GM21515 (cell line): ENCODE measurements at regions not wholly inside any gene's neighbourhood (a gene's known extent, or its start where the extent isn't known, plus 50 kb on each side); places are given as distances from the start of the nearest gene placed in this dataset.
"Not testable (repeated sequence)": the region's sequence is repeated elsewhere in the genome, so short reads cannot be mapped to it uniquely, and the experiment has no call there.

Source experiments
- ATAC-seq: cut with Tn5 transposase; IDR thresholded peaks from one replicate; pipeline ENCODE4 v1.9.1; 2021; ENCODE audit not compliant: unreplicated experiment

DNA sequence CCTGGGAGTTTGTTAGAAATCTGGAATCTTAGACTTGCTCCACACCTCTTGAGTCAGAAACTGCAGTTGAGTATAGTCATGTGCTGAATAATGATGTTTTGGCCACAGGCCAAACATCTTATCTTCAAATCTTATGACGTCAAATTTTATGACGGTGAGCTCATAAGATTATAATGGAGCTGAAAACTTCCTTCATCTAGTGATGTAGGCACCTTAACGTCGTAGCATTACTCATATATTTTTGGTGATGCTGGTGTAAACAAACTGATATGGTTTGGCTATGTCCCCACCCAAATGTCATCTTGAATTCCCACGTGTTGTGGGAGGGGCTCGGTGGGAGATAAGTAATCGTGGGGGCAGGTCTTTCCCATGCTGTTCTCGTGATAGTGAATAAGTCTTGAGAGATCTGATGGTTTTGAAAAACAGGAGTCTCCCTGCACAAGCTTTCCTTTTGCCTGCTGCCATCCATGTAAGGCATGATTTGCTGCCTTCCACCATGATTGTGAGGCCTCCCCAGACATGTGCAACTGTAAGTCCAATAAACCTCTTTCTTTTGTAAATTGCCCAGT is 268.0 kb upstream of the PROK2 start:
- ATAC-seq = no peak

DNA sequence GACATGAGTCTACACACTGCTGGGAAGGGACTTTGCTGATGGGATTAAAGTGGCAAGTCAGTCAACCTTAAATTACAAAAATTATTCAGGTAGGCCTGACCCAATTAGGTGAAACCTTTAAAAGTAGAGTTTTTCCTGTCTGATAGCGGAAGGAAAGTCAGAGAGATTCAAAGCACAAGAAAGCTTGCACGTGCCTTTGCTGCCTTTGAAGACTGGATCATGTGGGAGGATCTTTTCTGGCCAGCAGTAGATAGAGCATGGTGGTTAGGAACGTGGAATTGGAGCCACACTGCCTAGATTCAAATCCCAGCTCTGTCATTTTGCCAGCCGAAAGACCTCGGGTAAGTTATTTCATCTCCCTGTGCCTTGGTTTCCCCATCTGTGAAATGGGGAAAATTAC is 265.8 kb upstream of the PROK2 start:
- no peak for ATAC-seq

DNA sequence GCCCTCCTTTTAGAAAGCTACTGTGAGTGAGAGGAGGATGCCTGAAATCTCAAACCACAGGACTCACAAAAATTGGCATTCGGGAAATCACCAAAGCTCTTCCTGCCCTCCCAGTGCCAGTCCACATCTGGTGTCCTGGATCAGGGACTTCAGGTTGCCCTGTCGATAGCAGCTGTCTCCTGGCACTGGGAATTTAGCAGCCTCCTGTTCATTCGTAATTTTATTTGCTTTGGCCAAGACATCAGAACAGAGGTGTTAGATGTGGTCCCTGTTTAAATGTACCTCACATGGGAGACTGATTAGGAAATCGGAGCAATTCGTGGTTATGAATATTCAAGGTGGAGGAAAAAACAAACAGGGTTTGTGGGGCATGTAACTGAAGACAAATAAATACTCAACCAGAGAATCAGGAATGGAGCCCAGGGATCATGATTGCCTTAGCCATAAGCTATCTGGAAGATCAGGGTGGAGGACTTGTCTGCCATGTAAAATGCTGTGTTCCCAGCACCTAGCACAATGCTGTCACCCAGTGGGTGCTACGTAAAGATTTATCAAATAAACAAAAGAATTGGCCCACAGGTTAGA is 265.2 kb upstream of the PROK2 start:
- no peak for ATAC-seq

DNA sequence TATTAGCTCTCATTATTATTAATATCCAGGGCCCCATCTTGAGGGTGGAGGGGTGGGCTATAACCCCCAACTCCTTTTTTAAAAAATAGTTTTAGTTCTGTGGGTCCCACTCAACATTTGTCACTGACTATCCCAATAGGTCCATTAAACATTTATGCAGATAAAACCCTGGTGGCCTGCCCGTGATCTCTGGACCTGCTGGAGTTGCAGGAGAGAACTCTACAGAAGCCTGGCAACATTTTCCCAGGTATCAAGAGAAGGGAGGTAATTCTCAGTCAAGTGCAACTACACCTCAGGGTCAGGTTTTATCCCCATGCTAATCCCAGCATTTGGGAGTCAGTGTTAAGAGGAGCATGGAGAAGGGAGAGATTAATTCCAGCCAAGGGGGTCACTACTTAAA is 264.4 kb upstream of the PROK2 start:
- no peak for ATAC-seq

DNA sequence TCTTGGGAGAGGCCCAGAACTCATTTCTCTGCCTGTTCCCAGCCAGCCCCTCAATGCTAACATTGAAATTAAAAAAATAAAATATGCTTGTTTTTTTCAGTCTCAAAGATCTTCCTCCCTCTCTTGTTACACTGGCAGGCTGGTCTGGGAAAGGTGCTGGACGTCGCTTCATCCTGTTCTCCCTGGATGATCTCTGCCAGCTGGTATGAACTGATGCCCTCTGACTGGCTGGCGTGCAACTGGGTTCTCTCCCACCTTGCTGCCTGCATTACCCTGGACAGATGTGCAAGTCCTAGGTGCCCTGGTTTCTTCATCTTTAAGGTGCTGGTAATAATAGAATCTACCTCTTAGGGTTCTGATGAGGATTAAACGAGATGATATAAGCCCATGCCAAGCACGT is 263.9 kb upstream of the PROK2 start:
- no peak for ATAC-seq

DNA sequence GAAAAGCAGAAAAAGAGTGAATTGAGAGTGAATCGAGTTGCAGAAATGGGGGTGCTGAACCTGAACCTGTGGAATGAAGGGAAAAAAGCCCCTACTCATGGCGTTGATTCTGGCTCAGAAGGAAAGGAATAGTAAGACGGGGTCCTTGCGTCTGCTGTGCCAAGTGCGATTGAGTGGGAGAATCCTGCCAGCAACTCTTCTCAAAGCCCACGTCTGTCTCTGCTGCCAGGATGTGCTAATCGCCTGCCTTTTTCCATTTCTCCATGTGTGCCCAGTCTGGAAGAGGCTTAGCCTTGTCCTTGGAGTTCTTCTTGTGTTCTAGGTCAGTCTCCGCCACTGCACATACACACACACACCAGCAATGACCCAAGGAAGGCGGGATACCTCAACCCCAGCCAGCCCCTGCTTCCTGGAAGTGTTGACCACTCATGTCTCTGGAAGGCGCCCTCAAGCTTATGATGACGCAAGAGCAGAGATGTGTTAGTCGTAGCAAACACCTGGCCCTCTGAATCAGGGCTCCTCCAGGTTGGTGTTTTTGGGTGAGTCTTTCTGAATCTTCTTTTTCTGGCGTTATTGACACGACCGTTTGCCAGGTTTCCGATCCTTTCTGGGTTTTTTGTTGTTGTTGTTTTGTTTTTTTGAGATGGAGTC is 262.4 kb upstream of the PROK2 start:
- ATAC-seq = no peak

DNA sequence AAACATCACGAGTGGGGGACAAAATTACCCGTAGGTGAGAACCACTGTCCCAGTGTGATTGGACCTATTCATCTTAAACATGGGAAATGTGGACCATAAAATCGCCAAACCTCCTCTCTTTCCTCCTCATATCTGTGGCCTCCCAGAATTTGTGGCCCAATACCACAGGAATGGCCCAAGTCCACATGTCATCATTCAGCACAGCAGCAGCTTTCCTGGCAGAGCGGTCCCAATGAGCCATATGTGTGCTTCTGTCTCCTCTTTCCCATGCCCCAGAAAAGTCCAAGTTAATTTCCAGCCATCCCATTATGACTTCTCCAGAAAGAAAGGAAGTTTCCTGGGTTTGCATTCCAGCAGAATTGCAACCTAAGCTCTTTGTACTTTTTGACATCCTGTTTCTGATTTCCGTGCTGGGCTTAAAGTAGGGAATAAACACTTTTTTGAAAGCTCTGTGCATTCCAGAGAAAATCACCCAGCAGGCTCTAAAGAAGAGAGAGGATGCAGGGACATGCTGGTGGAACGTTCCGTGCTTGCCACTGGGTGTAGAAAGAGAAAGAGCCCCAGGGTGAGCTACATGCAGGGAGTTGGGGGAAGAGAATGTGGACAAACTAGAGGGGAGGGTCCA is 259.4 kb upstream of the PROK2 start:
- ATAC-seq = no peak

DNA sequence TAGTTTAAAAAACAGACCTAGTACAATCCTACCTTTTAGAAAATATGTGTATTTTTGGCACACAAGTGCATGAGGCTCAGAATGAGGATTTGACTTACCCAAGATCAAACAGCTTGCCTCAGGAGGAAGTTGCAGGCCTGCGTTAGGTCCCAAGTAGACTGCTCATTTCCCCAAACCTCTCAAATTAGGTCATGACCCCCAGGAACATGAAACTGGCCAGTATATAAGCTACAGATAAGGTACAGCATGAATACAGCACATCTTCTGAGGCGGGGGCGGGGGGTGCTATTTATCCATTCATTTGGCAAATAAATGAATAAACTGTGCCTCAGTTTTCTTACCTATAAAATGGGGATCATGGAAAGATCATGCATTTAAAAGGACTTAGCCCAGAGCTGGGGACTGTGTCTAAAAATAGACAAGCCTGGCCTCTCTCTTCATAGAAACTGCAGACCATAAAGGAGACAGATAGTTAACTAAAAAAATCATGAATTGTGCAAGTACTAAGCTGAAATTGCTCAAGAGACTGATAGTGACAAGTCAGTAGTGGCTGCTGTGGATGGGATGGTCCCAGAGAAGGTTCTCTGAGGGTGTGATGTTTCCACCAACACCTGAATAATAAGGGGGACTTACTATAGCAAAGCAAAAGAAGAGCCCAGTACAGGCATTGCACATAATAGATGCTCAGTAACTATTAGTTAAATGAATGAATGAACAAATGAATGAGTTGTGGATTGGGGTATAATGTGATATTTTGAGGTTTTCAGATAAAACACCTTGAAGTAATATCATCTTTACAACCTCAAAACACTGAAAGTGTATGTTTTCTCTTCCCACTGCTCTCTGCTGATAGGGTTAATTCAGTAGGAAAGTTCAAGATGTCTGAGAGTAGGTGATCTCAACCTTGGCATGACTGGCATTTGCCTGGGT is 258.5 kb upstream of the PROK2 start:
- ATAC-seq = no peak

DNA sequence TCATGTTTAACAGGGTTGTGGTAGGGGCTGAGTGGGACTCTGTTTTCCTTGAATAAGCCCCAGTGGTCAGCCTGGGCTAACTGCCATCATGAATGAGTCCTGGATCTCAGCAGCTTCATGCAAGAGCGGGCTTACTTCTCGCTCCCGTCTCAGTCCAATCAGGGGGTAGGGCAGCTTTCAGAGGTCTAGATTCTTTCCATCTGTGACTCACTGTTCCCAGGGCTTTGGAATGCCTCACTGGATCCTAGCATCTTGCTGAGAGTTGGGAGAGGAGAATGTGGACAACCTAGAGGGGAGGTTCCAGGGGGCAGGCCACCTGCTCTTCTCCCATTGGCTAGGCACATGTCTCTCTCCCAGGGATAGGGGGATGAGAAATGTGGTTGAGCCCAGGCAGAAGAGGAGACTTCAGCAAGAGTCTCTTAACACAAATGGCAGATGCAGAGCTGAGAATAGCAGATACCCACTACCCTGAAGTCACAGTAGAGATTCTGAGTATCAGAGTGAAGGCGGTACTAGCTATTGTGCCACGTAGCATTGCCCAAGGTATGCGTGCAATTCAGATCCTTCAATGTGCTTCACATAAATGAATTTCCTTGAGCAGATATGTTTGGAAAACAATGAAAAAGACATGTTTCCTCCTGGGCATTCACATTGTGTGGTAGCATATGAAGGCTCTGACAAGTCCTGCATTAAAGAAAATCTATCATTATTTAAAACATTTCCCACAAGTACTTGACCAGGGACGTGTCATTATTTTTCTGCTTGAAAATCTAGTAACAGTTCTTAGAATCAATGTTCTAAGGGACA is 257.7 kb upstream of the PROK2 start:
- ATAC-seq = no peak

DNA sequence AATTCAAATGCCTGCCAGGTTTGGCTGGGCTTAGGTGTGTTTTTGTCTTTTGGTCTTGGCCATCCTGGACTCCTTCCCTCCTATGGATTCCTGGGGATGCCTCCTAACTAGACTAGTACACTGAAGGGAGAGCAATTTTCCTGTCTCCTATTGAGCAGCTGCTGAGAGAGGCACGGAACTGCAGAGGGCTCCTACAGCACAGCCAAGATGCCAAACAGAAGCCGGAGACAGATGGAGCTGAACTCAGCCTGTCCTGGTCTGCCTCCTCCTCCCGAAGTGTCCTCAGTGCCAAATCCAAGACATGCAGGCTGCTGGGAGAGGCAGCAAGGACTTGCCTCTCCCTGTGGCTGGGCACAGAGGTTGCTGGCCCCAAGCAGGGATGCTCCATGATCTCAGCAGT is 256.6 kb upstream of the PROK2 start:
- ATAC-seq = no peak

DNA sequence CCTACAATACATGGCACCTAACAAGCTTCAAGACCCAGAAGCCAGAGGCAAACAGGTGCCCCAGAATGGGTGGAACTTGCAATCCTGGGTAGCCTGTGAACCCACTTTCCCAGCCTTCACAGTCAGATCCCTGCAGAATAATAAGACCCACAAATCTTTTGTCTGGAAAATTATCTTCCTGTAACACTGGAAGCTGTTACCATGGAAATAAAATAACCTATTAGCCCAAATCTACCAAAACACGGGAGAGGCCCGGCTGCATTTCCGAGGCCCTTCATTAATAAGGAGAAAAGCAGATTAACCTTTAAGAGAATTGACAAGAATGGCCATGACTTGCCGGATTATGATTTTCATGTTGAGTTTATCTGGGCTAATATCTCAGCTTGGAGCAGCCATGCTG is 256.1 kb upstream of the PROK2 start:
- ATAC-seq = no peak

DNA sequence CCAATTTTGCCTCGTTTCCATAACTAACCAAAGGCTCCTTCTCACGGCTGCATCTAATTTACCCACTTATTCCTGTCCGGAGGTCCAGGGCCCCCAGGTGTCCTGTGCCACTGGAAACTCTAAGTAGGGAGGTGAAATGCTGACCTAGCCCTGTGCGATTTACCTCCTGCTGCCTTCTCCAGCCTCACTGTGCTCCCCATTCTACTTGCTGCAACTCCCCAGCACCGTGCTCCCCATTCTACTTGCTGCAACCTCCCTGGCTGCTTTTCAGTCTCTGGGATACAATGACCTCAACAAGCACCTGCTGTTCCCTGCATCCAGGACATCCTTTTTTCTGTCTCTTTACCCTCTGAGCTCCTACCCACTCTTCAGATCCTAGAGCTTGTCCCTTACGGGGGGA is 254.7 kb upstream of the PROK2 start:
- ATAC-seq = no peak

DNA sequence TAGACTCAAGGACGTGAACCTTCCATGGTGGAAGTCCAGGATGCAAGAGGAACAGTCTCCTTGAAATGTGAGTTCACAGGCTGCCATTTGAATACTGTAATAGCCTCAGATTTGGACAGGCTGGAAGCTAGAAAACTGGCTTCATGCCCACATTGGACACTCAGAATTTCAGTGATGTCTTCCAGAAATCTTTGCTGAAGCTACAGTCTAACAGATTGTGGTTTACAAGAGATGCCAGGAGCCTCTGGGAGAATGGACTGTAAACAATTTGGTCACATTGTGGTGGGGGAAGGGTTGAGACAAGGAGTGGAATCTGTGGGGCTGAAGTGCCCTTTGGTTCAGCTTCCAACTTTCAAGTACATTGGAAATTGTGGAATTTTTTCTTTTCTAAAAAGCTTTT is 252.0 kb upstream of the PROK2 start:
- ATAC-seq = no peak

DNA sequence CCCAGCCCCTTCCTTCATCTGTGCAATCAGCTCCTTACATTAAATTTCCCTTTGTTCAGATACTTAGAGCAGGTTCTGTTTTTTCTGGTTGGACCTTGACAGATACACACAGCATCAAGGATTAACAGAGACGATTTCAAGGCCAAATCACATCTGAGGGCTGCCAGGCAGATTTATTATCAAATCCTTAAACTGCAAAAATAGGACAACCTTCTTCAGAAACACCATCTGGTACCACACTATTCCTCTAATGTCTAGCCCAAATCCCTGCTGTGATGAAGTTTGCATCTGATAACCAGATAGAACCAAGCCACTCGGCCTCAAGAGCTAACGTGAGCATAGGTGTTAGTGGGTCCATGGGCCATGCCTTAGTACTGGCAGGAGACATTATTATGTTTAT is 250.7 kb upstream of the PROK2 start:
- no peak for ATAC-seq

DNA sequence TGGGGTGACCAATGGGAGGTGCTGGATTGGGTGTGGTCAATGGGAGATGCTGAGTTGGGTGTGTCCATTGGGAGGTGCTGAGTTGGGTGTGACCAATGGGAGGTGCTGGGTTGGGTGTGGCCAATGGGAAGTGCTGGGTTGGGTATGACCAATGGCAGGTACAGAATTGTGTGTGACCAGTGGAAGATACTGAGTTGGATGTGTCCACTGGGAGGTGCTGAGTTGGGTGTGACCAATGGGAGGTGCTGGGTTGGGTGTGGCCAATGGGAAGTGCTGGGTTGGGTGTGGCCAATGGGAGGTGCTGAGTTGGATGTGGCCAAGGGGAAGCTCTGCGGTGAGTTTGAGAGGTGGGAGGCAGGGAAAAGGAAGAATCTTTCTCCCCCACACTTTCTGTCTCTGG is 250.0 kb upstream of the PROK2 start:
- ATAC-seq = no peak

DNA sequence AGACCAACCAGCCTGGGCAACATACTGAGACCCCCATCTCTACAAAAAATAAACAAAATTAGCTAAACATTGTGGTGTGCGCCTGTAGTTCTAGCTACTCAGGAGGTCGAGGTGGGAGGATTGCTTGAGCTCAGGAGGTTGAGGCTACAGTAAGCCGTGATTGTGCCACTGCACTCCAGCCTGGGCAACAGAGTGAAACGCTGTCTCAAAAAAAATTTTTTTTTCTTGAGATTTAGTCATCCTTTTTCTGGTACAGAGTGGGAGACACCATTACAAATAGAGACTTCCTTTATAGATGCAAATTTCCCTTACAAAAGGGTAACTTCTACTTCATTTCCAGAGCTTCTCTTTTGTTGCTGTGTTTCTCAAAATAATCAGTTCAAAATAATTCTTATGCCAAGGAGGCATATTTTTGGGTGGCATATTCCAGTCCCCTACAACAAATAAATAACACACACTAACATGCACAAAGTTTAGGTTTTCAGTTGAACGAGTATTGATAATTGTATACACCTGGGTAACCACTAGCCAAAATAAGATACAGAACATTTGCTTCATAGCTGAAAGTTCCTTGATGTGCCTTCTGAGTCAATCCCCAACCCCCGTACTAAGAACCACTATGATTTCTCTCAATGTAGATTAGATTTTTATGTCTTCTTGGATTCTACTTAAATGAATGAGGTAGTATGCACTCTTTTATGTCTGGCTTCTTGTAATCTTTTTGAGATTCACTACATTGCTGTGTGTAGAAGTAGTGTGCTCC is 248.9 kb upstream of the PROK2 start:
- no peak for ATAC-seq

DNA sequence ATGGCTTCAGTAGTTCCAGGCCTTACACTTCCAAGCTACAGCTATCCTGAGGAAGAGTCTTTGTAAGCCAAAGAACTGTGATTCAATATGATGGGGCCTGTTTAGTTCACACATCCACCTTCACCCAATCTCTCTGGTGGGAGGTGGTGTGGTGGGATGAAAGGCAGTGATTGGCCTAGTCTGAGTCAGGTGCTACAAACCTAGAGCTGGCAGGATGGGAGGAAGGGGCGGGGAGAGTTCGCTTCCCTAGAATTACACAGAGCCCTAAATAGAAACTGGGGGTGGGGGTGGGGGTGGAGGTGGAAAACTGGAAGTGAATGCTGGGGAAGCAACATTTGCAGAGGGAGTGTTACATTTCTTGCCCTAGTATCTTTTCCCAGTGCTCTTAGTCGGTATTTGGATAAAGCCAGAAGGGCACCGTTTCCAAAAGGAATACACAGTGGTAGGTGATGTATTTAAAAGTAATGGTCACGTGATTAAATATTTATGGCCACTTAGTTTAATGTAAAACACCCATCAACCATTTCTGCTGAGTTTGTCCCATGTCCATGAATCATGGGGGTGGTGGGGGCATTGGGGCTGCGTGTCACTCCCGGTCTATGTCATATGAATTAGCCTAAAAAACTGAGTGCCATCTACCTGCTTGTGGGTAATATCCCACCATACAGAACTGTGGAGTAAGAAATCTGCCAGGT is 247.6 kb upstream of the PROK2 start:
- ATAC-seq = no peak

DNA sequence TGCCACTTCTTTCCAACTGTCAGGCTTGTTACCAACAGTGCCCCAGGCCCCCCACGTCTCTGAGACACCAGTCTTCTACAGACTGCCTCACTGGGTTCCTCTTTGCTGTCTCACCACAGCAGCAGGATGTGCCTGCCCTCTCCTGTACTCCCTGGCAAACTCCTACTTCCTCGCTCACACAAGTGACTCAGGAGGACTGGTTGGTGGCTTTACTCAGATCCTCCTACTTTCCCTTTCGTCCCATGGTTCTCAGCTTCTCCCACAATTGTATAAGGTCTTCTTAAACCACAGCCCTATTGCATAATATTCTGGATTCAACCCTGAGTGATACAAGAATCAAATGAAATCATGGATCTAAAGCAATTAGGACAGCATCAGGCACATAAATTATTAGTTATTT is 246.6 kb upstream of the PROK2 start:
- ATAC-seq = no peak

DNA sequence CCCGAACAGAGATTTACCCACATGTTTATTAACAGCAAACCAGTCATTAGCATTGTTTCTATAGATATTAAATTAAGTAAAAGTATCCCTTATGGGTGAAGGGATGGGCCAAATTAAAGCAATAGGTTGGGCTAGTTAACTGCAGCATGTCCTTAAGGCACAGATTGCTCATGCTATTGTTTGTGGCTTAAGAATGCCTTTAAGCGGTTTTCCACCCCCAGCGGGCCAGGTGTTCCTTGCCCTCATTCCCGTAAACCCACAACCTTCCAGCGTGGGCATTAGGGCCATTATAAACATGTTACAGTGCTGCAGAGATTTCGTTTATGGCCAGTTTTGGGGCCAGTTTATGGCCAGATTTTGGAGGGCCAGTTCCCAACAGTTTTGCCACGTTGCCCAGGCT is 245.3 kb upstream of the PROK2 start:
- not testable (repeated sequence) for ATAC-seq
